ENCODE measurements at regions not wholly inside any gene's neighbourhood (a gene's known extent, or its start where the extent isn't known, plus 50 kb on each side); places are given as distances from the start of the nearest gene placed in this dataset.

DNA sequence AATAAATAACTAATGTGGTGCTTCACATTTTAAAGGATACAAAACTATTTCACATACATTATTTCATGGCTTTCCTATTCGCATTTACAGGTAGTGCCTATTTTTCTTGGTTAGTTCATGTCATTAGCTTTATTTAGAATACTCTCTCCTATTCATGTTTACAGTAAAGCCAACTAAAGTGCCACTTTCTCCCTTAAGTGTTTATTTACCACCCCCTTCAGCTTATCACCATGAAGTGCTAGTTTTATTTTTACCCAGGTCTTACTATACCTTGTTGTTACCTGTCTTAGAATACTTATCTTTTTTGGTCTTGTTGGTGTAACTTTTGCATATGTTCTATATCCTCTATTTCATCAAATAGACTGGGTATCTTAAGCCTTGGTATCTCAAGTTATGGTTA, 715.2 kb upstream of the TENM4 start:
- Histone ChIP-seq H3K9ac (ENCODE audit: insufficient read depth, low read depth, low read length) (no peak overlapping the region), H2AFZ (ENCODE audit: low read length) (no peak overlapping the region), H3K36me3 (replicated peaks in 1 of 2; ENCODE audit: control insufficient read depth in 1 of 2, insufficient read depth in 2 of 2, low read length in 2 of 2) (no peaks in the 10 kb centered on the region), H3K79me2 (ENCODE audit: insufficient read depth, low read length) (no peaks in the 10 kb centered on the region), H4K20me1 (ENCODE audit: insufficient read depth, low read length) (no peaks in the 10 kb centered on the region), H3K27ac (ENCODE audit: extremely low read length, insufficient read depth, low read length) (no peak overlapping the region), H3K9me3 (ENCODE audit: low read length) (no peaks in the 10 kb centered on the region), H3K27me3 (ENCODE audit: control insufficient read depth in 1 of 2, insufficient read depth in 2 of 2, low read length in 2 of 2) (no peaks in the 10 kb centered on the region), H3K4me2 (ENCODE audit: low read depth, low read length) (no peak overlapping the region), H3K4me1 (ENCODE audit: insufficient read depth, low read length) (no peaks in the 10 kb centered on the region), H3K4me3 (replicated peaks in 1 of 3; ENCODE audit: insufficient read depth in 1 of 3, low read depth in 2 of 3, low read length in 3 of 3) (no peak overlapping the region)
- intact Hi-C loops (cut with micrococcal nuclease; ENCODE audit: unreplicated experiment), result loop anchor here (5.0 to 10.0 kb wide), 3 partner anchors 751 to 1511 kb away; no protein-coding TSS in a partner anchor
- no peak for ATAC-seq
- FAIRE-seq, result no peak
- no peak for DNase-seq (ENCODE audit: low spot score)
- CTCF ChIA-PET (ENCODE audit: low intra/inter-chr PET ratio, low total read pairs), result interaction anchor here (1.3 kb wide), 1 partner anchor 448 kb away, joined by 6 read pairs; no protein-coding TSS in a partner anchor
- TF ChIP-seq TEAD3 (CRISPR knock-in tag; optimal IDR thresholded peaks at IDR 0.05; ENCODE audit: borderline replicate concordance) (no peak), ZNF12 (CRISPR knock-in tag; IDR thresholded peaks at IDR 0.05) (no peak), ETV5 (CRISPR knock-in tag; IDR thresholded peaks at IDR 0.05; ENCODE audit: borderline replicate concordance) (no peak), GRHL1 (CRISPR knock-in tag; conservative IDR thresholded peaks at IDR 0.05) (no peak), ZNF224 (CRISPR knock-in tag; IDR thresholded peaks at IDR 0.05) (no peak)
- TF ChIP-seq, protein P1, sequence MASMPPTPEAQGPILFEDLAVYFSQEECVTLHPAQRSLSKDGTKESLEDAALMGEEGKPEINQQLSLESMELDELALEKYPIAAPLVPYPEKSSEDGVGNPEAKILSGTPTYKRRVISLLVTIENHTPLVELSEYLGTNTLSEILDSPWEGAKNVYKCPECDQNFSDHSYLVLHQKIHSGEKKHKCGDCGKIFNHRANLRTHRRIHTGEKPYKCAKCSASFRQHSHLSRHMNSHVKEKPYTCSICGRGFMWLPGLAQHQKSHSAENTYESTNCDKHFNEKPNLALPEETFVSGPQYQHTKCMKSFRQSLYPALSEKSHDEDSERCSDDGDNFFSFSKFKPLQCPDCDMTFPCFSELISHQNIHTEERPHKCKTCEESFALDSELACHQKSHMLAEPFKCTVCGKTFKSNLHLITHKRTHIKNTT (CRISPR knock-in tag; IDR thresholded peaks at IDR 0.05), result no peak
- POLR2A ChIA-PET, result no interaction called here
- 2% methylated on average over 1 of the region's 1 CpG for WGBS (ENCODE audit: low lambda C conversion rate)
- BruUV-seq (replicated peaks), result no TSS peak
- in situ Hi-C loops (cut with HindIII; ENCODE audit: extremely low pct_ligation_motif_present, low pct_unique_long_range_greater_than_20kb), result loop anchor here (25.0 kb wide), 1 partner anchor 444 kb away; no protein-coding TSS in a partner anchor
